ENCODE measurements at regions not wholly inside any gene's neighbourhood (a gene's known extent, or its start where the extent isn't known, plus 50 kb on each side); places are given as distances from the start of the nearest gene placed in this dataset.
"Not testable (repeated sequence)": the region's sequence is repeated elsewhere in the genome, so short reads cannot be mapped to it uniquely, and the experiment has no call there.

GRCh38 chr14:65972346-65972870, 513.8 kb upstream of the CCDC196 start:
- no peak for DNase-seq

DNA sequence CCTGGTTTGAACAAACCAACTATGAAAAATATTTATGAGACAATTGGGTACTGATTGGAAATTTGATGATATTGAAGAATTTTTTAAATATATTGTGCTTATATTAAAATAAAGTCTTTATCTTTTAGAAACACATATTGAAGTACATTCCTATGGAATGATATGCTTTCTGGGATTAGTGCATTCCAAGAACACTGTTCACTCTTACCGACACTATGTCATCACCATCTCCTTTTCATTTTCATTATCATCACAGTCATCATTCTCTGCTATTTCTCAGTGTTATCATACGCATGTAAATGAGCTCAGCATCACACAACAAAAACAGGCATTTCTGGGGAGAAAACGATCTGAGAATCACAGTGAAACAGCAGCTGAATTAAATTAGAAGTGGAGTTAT, 513.3 kb upstream of the CCDC196 start:
- no peak for DNase-seq

GRCh38 chr14:65975865-65976264, 510.3 kb upstream of the CCDC196 start:
- DNase-seq, result no peak

- DNase-seq, result no peak
Observed at GRCh38 chr14:65976761-65977404, 509.3 kb upstream of the CCDC196 start.

DNA sequence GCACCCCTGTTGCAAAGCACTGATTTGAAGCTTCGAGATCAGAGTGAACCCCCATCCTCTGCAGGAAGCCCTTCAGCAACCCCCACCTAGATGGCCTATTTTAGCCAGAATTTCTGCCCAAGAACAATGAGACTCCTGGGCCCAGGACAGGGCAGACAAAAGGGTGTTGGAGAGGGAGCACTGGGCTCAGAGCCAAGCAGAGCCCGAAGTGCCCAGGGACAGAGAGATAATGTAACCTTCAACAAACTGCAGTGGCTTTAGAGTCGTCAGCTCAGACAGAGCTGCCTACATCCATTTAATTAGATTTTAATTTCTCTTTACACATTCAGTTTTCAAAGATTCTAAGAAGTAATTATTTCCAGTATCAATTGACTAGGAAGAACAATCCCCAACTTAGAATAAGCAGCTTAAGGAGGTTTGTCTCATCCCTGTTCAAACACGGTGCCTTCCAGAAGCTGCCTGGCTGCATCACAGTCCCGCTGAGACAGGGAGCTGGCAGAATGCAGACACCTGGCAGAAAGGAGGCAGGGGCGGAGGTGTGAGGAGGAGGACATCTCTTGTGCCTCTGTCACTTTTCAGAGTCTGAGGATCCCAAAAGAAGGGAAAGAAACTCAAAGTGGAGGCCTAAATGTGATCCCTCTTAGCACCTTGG, 504.9 kb upstream of the CCDC196 start:
- no peak for DNase-seq

GRCh38 chr14:65986041-65986440, 500.1 kb upstream of the CCDC196 start:
- no peak for DNase-seq

- DNase-seq, result no peak
Observed at GRCh38 chr14:65989981-65990380, 496.2 kb upstream of the CCDC196 start.

DNA sequence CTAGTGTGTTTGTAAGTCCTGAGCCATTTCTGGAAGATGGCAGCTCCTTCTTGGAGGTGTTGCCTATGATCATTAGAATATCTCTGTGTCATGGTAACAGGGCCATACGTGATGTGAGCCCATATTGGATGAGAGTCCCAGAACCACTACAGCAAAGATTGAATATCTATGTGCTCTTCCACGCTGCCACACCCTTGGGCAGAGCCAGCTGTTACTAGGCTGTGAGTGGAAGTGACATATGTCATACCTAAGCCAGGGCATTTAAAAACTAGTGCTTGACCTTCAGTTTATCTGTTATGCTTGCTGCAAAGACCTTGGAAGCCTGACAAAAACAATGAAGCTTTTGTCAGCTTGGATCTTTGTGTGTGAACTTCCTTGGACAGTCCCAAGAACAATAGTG, 495.1 kb upstream of the CCDC196 start:
- no peak for DNase-seq

- not testable (repeated sequence) for DNase-seq
Observed at GRCh38 chr14:65991935-65992334, 494.2 kb upstream of the CCDC196 start.

- DNase-seq, result no peak
Observed at GRCh38 chr14:65993103-65993502, 493.1 kb upstream of the CCDC196 start.

- DNase-seq, result no peak
Observed at GRCh38 chr14:65993996-65994395, 492.2 kb upstream of the CCDC196 start.

DNA sequence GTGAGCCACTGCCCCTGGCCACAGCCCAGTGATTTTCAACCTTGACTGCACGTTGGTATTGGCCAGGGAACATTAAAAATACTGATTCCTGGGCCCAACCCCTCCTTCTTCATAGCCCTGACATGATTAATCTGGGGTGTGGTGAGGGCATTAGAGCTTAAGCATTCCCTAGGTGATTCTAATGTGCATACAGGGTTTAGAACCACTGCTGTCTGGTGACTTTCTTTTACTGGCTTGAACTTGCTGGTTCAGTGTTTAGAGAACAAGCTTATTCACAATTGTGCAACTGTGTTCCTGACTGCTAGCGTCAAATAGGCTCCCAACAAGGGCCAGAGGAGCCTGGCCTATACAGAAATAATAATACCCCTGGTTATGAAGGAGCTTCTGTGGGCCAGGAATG, 488.8 kb upstream of the CCDC196 start:
- DNase-seq, result no peak

GRCh38 chr14:65999865-66000264, 486.3 kb upstream of the CCDC196 start:
- no peak for DNase-seq

DNA sequence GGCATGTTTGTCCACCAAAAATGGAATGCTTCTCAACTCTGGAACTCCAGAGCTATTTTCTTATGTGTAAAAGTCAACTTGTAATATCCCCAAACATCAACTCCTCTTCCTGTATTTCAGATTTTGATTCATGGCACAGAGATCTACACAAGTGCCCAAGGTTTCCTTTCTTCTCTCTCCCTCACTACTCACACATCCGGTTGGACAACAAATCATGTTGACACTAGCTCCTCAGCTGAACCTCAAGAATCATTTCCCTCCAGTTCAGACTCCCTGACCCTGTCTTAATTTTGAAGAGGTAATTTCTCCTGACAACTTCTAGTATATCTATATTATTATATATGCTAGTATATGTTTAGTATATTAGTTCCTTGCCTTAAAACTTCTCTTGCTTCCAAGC, 485.4 kb upstream of the CCDC196 start:
- no peak for DNase-seq

DNA sequence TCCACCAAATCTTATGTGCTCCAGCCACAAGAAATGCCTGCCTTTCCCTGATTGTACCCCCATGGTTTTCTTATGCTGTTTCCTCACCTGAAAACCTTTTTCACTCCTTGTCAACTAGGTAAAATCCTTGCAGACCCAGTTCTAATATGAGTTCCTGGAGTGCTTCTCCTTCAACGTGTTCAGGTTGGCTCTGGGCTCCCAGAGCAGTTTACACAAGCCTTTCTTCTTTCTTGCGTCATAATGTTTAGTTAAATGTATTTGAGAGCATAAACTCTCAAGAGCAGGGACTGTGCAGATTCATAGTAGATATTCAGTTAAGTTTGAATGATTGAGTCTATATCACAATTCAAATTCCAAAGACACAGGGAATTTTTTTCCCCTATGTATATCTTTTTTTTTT, 484.8 kb upstream of the CCDC196 start:
- no peak for DNase-seq

DNA sequence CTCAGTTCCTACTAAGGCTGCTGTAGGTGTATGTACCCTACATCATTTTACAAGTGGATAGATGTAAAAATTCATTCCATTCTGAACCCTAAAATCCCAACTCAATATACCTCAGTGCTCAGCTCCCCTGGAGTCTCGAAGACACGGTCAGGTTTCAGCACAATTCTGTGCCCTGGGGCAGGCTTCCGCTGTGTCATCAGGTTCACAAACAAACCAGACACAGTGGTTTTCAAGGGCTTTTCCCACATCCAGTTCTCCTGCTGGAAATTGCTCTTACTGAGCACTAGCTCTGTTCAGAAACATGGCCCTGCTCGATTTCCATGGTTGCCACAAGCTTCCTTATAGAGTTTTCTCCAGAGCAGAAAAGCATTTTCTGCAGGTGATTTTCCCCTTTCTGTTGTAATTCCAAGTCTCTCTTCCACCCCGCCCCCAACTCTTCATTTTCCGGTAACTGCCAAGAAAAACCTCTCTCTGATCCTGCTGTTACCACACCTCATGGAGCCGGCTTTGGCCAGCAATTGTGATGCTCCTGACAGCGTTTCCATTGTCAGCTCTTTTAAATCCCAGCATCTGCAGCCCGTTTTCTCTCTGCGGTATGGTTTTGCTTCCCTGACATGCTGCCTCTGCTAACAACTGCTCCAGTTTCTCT, 483.0 kb upstream of the CCDC196 start:
- no peak for DNase-seq

DNA sequence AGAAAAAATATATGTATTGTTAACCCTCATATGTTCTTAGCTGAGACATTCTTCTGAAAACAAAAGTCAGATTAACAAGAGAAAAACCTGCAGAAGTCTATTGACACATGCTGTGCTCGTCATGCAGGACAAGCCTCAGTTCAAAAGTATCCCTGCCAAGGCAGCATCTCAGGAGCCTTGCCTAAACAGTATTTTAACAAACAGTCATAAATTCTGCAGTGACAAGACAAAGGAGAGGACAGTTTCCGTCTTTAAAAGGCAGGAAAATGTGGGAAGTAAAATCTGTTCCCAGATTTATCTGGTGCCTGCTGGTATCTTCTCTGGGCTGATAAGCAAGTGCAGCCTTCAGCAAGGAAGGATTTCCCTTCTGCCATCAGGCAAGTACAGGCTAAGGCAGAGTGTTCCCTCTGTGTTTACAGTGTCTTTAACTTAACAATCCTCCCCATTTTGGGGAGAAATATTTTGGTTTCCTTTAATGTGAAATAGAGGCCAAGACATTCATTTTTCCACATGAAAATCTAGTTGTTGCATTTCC, 480.2 kb upstream of the CCDC196 start:
- no peak for DNase-seq

DNA sequence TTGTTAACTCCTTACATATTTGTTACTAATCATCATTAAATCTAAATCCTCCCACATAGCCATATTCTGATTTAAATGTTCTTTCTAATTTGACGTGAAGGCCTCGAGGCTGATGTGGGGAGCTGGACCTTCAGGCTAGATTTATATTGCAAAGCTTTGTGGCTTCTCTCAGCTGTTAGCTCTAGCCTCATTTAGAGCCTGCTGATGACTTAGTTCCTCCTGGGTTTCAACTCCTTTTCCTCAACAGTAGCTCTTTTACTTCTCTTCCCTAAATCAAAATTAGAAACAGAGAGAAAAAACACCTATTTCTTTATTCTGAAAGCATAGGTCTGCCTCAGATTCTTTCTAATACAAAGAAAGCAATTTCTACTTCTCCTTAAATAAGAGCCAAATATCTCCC, 477.5 kb upstream of the CCDC196 start:
- DNase-seq, result no peak

- no peak for DNase-seq
Observed at GRCh38 chr14:66009089-66009488, 477.1 kb upstream of the CCDC196 start.

DNA sequence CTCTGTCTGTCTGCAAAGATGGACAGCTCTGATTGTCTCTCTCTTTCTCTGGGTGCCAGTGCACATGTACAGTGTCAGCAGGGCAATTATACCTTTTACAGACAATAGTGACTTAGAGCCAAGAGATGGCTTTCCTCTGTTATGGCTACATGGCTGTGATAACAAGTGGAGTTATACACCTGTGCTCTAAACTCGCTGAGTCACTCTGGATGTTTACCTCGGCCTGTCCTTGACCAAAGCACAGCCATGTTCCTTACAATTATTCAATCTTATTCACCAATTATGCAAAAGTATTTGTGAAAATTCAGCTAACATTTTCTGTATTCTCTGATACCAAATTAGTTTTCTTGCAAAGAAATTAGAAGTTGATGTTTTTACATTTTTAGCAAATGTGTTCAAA, 475.5 kb upstream of the CCDC196 start:
- DNase-seq, result no peak

DNA sequence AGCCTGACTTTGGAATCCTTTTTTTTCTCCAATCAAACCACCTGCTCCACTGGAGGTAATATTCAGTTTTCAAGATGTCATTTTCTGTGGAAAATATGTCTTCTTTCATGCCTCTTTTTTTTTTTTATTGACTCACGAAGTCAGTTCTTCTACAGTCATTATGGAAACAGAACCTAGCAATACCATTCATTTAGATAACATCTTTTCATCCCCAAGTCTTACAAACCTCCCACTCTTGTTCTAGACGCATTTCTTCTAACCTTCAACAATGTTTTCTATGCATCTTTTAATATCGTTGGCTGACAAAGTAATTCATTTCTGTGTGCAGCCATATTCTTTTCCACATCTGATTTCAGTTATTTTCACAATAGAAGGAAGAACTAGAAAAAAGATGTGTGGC, 474.3 kb upstream of the CCDC196 start:
- no peak for DNase-seq

GRCh38 chr14:66013607-66014006, 472.6 kb upstream of the CCDC196 start:
- DNase-seq, result not testable (repeated sequence)

DNA sequence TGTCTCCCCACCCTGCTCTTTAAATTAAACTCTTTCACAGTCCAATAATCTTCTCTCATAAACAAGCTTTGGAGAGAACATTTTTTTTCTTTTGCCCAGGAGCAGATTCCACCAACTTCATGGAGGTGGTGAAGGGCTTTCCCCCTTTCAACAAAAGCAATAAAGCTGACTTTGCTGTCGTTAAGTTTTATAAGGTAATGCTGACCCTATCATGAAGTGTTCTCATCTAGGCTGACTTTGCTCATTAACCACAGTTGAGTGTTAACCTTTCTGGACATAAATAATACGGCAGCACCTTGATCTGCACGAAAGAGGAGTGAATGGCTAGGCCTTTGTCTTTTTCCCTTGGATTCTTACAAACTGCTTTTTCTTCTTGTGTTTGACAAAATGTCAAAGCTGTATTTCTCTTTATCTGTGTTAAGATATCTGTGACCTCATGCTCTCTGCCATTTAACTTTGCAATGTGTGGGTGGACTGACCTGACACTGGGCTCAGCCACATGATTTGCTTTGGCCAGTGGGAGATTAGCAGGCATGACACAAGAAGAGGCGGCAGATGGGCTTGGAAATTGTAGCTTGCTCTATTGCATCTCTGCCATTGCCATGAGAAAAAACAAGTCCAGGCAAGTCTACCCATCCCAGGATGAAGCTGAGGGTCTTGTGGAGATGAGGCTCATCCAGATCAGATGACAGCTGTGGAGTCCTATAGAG, 470.9 kb upstream of the CCDC196 start:
- DNase-seq, result no peak

All from occipital lobe (tissue), 1 donor.